ENCODE measurements at regions not wholly inside any gene's neighbourhood (a gene's known extent, or its start where the extent isn't known, plus 50 kb on each side); places are given as distances from the start of the nearest gene placed in this dataset.
"Not testable (repeated sequence)": the region's sequence is repeated elsewhere in the genome, so short reads cannot be mapped to it uniquely, and the experiment has no call there.

DNA sequence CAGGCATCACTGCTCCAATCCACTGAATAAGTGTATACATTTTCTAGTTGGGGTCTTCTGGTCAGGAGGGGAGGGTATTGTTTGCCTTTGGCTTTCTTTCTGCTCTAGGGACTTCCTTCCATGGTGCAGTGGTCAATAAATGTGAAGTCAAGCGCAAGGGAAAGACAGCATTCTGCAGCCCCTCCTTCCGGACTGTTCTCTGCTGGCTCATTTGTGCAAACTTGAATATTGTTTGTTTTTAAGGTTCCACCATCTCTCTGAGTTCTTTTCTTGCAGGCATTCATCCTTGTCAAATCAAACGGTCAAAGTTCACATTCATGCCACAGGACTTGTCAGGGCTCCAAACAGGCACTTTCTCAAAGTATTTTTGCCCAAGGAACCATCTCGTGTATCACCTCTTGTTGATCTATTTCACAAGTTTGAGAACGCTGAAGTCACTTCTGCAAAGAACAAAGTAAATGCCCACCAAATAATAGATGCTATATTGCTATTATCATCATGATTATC is 205.6 kb upstream of the KAZN start:
- no peak for DNase-seq (ENCODE audit: low spot score)

GRCh38 chr1:14396100-14396499 is 202.4 kb upstream of the KAZN start:
- DNase-seq (ENCODE audit: low spot score): no peak

- no peak for DNase-seq (ENCODE audit: low spot score)
Observed at GRCh38 chr1:14403961-14404645, 194.4 kb upstream of the KAZN start.

DNA sequence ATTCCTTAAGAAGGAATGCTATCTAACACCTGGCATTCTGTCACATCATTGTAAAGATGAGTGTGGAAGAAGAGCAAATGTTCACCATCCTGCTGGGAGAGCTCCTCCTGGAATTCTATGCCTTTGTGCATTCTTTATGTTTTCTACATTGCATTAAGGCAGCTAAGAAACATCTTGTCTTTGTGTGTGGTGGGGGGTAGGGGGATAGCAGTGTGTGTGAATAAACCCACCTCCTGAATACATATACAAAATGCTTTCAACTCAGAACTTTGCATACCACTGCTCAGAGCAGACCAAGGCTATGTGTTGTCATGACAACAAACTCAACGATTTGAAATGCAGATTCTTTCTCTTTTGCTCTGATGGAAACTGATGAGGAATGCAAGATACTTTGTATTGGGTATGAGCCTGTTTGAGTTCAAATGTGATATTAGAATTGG is 193.6 kb upstream of the KAZN start:
- no peak for DNase-seq (ENCODE audit: low spot score)

- DNase-seq (ENCODE audit: low spot score): no peak
Observed at GRCh38 chr1:14412235-14412634, 186.2 kb upstream of the KAZN start.

- no peak for DNase-seq (ENCODE audit: low spot score)
Observed at GRCh38 chr1:14413819-14414490, 184.5 kb upstream of the KAZN start.

DNA sequence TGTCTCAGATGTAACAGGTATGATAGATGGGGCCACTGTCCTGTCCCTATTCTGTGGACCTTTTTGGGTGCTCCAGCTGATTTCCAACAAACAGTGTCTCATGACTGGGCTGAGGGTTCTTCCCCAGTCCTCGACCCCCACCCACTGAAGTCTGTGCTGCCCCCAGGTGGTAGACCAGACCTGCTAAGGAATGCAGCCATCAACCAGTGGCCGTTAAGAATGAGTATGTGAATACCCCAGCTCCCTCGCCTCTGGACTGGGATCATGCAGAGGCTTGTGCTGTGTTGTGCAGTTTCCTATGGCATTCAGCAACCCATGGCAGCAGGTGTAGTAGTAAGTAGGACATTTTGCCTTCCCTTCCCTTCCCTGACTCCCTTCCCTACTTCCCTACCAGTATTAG is 183.1 kb upstream of the KAZN start:
- DNase-seq (ENCODE audit: low spot score): no peak

DNA sequence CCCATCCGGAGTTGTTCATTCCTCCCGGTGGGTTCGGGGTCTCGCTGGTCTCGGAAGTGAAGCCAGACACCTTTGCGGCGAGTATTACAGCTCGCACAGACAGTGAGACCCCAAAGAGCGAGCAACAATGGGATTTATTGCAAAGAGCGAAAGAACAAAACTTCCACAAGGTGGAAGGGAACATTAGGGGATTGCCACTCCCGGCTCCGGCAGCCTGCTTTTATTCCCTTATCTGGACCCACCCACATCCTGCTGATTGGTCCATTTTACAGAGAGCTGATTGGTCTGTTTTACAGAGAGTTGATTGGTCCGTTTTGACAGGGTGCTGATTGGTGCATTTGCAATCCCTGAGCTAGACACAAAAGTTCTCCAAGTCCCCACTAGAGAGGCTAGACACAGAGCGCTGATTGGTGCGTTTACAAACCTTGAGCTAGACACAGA is 178.7 kb upstream of the KAZN start:
- not testable (repeated sequence) for DNase-seq (ENCODE audit: low spot score)

DNA sequence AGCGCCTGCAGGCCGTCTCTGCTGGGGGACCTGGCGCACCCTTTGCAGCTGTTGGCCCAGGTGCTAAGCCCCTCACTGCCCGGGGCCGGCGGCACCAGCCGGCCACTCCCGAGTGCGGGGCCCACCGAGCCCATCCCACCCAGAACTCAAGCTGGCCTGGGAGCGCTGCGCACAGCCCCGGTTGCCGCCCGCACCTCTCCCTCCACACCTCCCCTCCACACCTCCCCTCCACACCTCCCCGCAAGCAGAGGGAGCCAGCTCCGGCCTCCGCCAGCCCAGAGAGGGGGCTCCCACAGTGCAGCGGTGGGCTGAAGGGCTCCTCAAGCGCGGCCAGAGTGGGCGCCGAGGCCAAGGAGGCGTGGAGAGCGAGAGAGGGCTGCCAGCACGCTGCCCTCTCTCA is 177.8 kb upstream of the KAZN start:
- no peak for DNase-seq (ENCODE audit: low spot score)

- DNase-seq (ENCODE audit: low spot score): no peak
Observed at GRCh38 chr1:14421295-14421976, 177.0 kb upstream of the KAZN start.

GRCh38 chr1:14421977-14422609 is 176.4 kb upstream of the KAZN start:
- DNase-seq (ENCODE audit: low spot score): no peak

- no peak for DNase-seq (ENCODE audit: low spot score)
Observed at GRCh38 chr1:14424325-14425002, 174.0 kb upstream of the KAZN start.

GRCh38 chr1:14426854-14427253 is 171.6 kb upstream of the KAZN start:
- no peak for DNase-seq (ENCODE audit: low spot score)

- DNase-seq (ENCODE audit: low spot score): no peak
Observed at GRCh38 chr1:14429577-14429976, 168.9 kb upstream of the KAZN start.

GRCh38 chr1:14432728-14433127 is 165.8 kb upstream of the KAZN start:
- DNase-seq (ENCODE audit: low spot score): not testable (repeated sequence)

GRCh38 chr1:14435368-14436023 is 163.0 kb upstream of the KAZN start:
- no peak for DNase-seq (ENCODE audit: low spot score)

DNA sequence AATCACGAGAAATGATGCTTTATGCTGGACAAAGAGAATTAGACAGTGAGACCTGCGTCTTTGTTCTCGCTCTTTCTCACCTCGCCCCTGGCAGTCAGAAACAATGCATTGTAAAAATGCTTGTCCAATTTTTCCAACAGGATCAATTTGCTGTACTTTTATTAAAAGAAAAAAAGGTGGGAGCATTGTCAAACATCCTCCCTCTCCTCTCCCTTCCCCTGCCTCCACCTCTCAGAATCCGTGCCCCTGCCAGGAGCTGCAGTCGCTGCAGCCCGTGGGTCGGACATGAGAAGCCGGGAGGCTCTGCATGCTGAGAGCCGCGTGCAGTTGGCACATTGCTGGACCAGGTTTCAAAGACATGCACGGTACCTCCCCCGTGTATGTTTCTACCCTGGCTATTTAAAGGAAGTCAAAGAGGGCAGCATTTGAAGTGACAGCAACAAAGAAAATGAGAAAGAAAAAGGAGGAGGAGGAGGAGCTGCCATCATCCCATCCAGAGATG is 161.0 kb upstream of the KAZN start:
- DNase-seq (ENCODE audit: low spot score): no peak

- DNase-seq (ENCODE audit: low spot score): no peak
Observed at GRCh38 chr1:14438127-14438769, 160.2 kb upstream of the KAZN start.

DNA sequence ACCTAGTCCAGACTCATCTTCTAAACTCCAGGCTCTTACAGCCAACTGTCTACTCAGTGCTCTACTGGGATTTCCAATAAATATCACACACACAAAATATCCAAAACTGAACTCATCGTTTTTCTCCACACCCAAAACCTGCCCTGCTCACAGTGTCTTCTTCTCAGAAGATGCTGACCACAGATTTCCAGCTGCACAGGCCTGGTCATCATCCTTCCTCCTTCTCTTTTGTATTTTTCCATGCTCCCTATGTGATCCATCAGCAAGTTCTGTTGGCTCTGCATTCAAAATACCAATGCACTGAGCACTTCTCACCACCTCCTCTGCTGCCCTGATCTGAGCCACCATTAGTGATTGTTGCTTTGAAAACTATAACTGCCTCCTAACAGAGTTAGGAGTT is 159.5 kb upstream of the KAZN start:
- no peak for DNase-seq (ENCODE audit: low spot score)

DNA sequence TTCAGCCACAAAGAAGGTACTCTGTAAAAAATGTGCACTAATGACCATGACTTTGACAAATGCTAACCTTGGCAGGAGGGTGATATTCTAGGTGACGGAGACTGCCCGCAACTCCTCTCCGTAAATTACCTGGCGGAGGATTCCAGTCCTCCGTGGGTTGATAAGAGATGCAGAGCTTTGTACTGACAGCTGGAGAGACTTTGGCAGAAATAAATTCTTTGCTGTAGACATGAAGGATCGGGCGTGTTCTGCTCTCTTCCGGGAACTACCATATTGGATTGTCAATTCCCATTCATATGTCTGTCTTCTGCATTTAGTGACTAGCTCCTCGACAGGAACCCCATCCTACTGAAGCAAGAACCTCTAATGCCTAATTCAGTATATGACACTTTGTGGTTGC is 158.3 kb upstream of the KAZN start:
- no peak for DNase-seq (ENCODE audit: low spot score)
